CD14-positive monocyte (primary cell): ENCODE measurements at regions not wholly inside any gene's neighbourhood (a gene's known extent, or its start where the extent isn't known, plus 50 kb on each side); places are given as distances from the start of the nearest gene placed in this dataset.

Experiments
- DNase-seq, 3 donors: peaks; one replicate each; pipeline ENCODE4 v3.0.0-alpha.2; 2011 to 2022
- H2AFZ ChIP-seq: 2 replicates; pipeline ENCODE4 v1.6.0; 2012; ENCODE audit warnings: mild to moderate bottlenecking, low read depth, low read length, inconsistent platforms; ENCODE audit not compliant: insufficient read depth, poor library complexity, severe bottlenecking
- H3K27ac ChIP-seq, 2 donors: 1 replicate in 1 of 2; 2 replicates in 1 of 2; pipeline ENCODE4 v1.5.1; 2012 to 2013; ENCODE audit warnings: low read length in 2 of 2, control low read depth in 1 of 2, inconsistent platforms in 1 of 2, low read depth in 1 of 2, mild to moderate bottlenecking in 1 of 2
- H3K27me3 ChIP-seq, 2 donors: one replicate each; pipeline versions ENCODE4 v1.6.0 to v1.6.1; 2011 to 2013; ENCODE audit warnings: low read length in 2 of 2; ENCODE audit not compliant: control insufficient read depth in 2 of 2, insufficient read depth in 2 of 2
- H3K36me3 ChIP-seq, 2 donors: replicated peaks in 1 of 2; 1 replicate in 1 of 2; 2 replicates in 1 of 2; pipeline versions ENCODE4 v1.5.1 to v1.6.1; 2012 to 2013; ENCODE audit warnings: low read length in 2 of 2, control low read depth in 1 of 2, inconsistent platforms in 1 of 2, mild to moderate bottlenecking in 1 of 2; ENCODE audit not compliant: insufficient read depth in 2 of 2, control insufficient read depth in 1 of 2
- H3K4me1 ChIP-seq, 2 donors: 1 replicate in 1 of 2; 2 replicates in 1 of 2; pipeline versions ENCODE4 v1.5.1 to v1.6.1; 2012 to 2013; ENCODE audit warnings: low read length in 2 of 2, control low read depth in 1 of 2, inconsistent platforms in 1 of 2, mild to moderate bottlenecking in 1 of 2, moderate library complexity in 1 of 2; ENCODE audit not compliant: insufficient read depth in 2 of 2, control insufficient read depth in 1 of 2
- H3K4me2 ChIP-seq: replicated peaks from 2 replicates; pipeline ENCODE3; 2012; ENCODE audit warnings: low read length, moderate library complexity, mild to moderate bottlenecking; ENCODE audit not compliant: poor library complexity, severe bottlenecking; ENCODE audit errors: extremely low read depth
- H3K4me3 ChIP-seq, 3 experiments: fragments of 200-600 bp in 1 of 3; sonication (generic) in 1 of 3; replicated peaks in 1 of 3; 1 replicate in 2 of 3; 2 replicates in 1 of 3; pipeline ENCODE4 v1.5.1; 2011 to 2013; ENCODE audit warnings: low read length in 3 of 3, mild to moderate bottlenecking in 3 of 3, control low read depth in 2 of 3, low read depth in 2 of 3, inconsistent platforms in 1 of 3, moderate library complexity in 1 of 3
- H3K79me2 ChIP-seq: 2 replicates; pipeline ENCODE4 v1.6.0; 2012; ENCODE audit warnings: mild to moderate bottlenecking, control low read depth, inconsistent platforms, low read length, moderate library complexity; ENCODE audit not compliant: insufficient read depth
- H3K9ac ChIP-seq: 2 replicates; pipeline ENCODE4 v1.6.0; 2017; ENCODE audit warnings: low read length, mild to moderate bottlenecking; ENCODE audit not compliant: insufficient read depth, poor library complexity, severe bottlenecking
- H3K9me3 ChIP-seq, 2 donors: replicated peaks in 1 of 2; 1 replicate in 1 of 2; 2 replicates in 1 of 2; pipeline versions ENCODE4 v1.5.1 to v1.6.1; 2012 to 2013; ENCODE audit warnings: low read length in 2 of 2, control low read depth in 1 of 2; ENCODE audit not compliant: control insufficient read depth in 1 of 2, insufficient read depth in 1 of 2
- H4K20me1 ChIP-seq: 2 replicates; pipeline ENCODE4 v1.6.0; 2012; ENCODE audit warnings: mild to moderate bottlenecking, low read length, control low read depth, moderate library complexity; ENCODE audit not compliant: insufficient read depth
- H3K27ac Mint-ChIP-seq, 7 donors: one replicate each; pipeline ENCODE4 v1.8.0; 2020; ENCODE audit warnings: mild to moderate bottlenecking in 7 of 7, mixed read lengths in 7 of 7, moderate library complexity in 6 of 7, inconsistent platforms in 2 of 7
- H3K27me3 Mint-ChIP-seq, 3 donors: one replicate each; pipeline ENCODE4 v1.8.0; 2021 to 2022; ENCODE audit warnings: low read depth in 3 of 3, mild to moderate bottlenecking in 3 of 3, mixed read lengths in 3 of 3, moderate library complexity in 3 of 3, inconsistent platforms in 1 of 3
- H3K36me3 Mint-ChIP-seq, 2 donors: one replicate each; pipeline ENCODE4 v1.8.0; 2020; ENCODE audit warnings: mixed read lengths in 2 of 2, inconsistent platforms in 1 of 2, mild to moderate bottlenecking in 1 of 2
- H3K4me1 Mint-ChIP-seq: one replicate; pipeline ENCODE4 v1.8.0; 2020; ENCODE audit warnings: mild to moderate bottlenecking, mixed read lengths
- H3K4me3 Mint-ChIP-seq, 2 donors: one replicate each; pipeline ENCODE4 v1.8.0; 2020; ENCODE audit warnings: mild to moderate bottlenecking in 2 of 2, mixed read lengths in 2 of 2, moderate library complexity in 1 of 2
- H3K9me3 Mint-ChIP-seq, 7 donors: one replicate each; pipeline ENCODE4 v1.8.0; 2020 to 2022; ENCODE audit warnings: mixed read lengths in 7 of 7, mild to moderate bottlenecking in 6 of 7, moderate library complexity in 6 of 7, inconsistent platforms in 2 of 7
- CTCF ChIP-seq: fragments of 200-600 bp; IDR thresholded peaks from one replicate; pipeline ENCODE4 v1.8.0; 2022; ENCODE audit warnings: antibody characterized with exemption, mild to moderate bottlenecking
- WGBS: methylation state at CpG from one replicate; pipeline ENCODE4 v1.1.5; 2013; ENCODE audit warnings: missing lambda C conversion rate; ENCODE audit not compliant: insufficient coverage; 5-methylcytosine and 5-hydroxymethylcytosine counted together
- intact Hi-C, 2 donors: fragments of 100-400 bp; cut with micrococcal nuclease; formaldehyde crosslinking; loops; one replicate each; pipeline versions ENCODE4 v1.15.0 to v1.15.1; 2023

DNA sequence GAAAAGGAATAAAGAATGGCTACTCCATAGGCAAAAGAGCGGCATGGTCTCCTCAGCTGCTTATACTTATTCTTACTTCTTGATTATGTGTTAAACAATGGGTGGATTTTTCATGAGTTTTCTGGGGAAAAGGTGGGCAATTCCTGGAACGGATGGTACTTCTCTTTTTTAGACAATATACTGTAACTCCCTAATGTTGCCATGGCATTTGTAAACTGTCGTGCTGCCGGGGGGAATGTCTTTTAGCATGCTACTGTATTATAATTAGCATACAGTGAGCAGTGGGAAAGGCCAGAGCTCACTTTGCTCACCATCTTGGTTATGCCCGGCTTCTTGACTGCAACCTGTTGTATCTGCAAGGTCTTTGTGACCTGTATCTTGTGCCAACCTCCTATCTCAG lies 372.1 kb upstream of the AKR1E2 start:
- Mint-ChIP-seq H3K9me3 (peaks cover 0 to 5% (median 0%) of the 10 kb centered on the region in 7 donors), H3K27me3 (peaks cover 0 to 4% (median 0%) of the 10 kb centered on the region in 3 donors), H3K36me3 (no peaks in the 10 kb centered on the region), H3K4me1 (peaks cover 6% of the 10 kb centered on the region), H3K27ac (no peak overlapping the region), H3K4me3 (no peak overlapping the region)
- H3K4me3 ChIP-seq: no peak overlapping the region
- intact Hi-C loops: no loop called here
- H3K9me3 ChIP-seq: peaks cover 0 to 3% of the 10 kb centered on the region in 2 donors
- no peaks in the 10 kb centered on the region for H3K79me2 ChIP-seq
- TF ChIP-seq CTCF: no peak
- H3K4me1 ChIP-seq: no peaks in the 10 kb centered on the region
- H3K27me3 ChIP-seq: no peaks in the 10 kb centered on the region
- no peaks in the 10 kb centered on the region for H3K36me3 ChIP-seq
- H3K9ac ChIP-seq: no peak overlapping the region
- WGBS: 100% methylated on average over 1 of the region's 5 CpGs
- H3K27ac ChIP-seq: no peak overlapping the region
- no peak overlapping the region for H3K4me2 ChIP-seq
- H2AFZ ChIP-seq: no peak overlapping the region
- no peak for DNase-seq
- no peaks in the 10 kb centered on the region for H4K20me1 ChIP-seq

DNA sequence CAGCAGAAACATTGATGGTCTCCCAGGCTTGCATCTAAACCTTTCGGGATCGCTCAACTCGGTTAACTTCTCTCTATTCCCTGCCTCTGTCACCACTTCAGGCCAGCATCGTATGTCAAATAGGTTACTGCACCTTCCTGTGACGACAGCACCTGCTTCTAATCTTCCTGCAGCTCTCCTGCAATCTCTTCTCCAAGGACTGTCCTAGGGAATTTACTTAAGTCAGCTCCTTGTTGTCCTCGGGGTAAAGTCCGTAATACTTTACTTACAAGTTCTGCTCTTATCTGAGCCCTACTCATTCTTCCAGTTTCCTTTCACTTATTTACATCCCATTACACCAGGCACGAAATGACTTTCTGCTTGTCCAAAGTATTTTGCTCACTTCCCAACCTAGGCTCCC lies 372.7 kb upstream of the AKR1E2 start:
- peaks cover 6% of the 10 kb centered on the region for H3K4me1 Mint-ChIP-seq
- no peak overlapping the region for H3K27ac ChIP-seq
- no peak overlapping the region for H3K27ac Mint-ChIP-seq
- no peak for TF ChIP-seq CTCF
- H3K4me3 Mint-ChIP-seq: no peak overlapping the region
- no peak overlapping the region for H2AFZ ChIP-seq
- H3K27me3 Mint-ChIP-seq: peaks cover 0 to 4% (median 0%) of the 10 kb centered on the region in 3 donors
- H3K9ac ChIP-seq: no peak overlapping the region
- no peaks in the 10 kb centered on the region for H3K27me3 ChIP-seq
- no peaks in the 10 kb centered on the region for H3K4me1 ChIP-seq
- 89% methylated on average over 8 of the region's 8 CpGs for WGBS
- H4K20me1 ChIP-seq: no peaks in the 10 kb centered on the region
- DNase-seq: no peak
- H3K4me3 ChIP-seq: no peak overlapping the region
- H3K9me3 ChIP-seq: peaks cover 0 to 3% of the 10 kb centered on the region in 2 donors
- no peaks in the 10 kb centered on the region for H3K79me2 ChIP-seq
- intact Hi-C loops: no loop called here
- H3K4me2 ChIP-seq: no peak overlapping the region
- H3K9me3 Mint-ChIP-seq: peaks cover 0 to 3% (median 0%) of the 10 kb centered on the region in 7 donors
- no peaks in the 10 kb centered on the region for H3K36me3 Mint-ChIP-seq
- no peaks in the 10 kb centered on the region for H3K36me3 ChIP-seq
